GM18498 (cell line): ENCODE measurements at regions not wholly inside any gene's neighbourhood (a gene's known extent, or its start where the extent isn't known, plus 50 kb on each side); places are given as distances from the start of the nearest gene placed in this dataset.
"Not testable (repeated sequence)": the region's sequence is repeated elsewhere in the genome, so short reads cannot be mapped to it uniquely, and the experiment has no call there.

ENCODE experiments used
- ATAC-seq: cut with Tn5 transposase; IDR thresholded peaks from one replicate; pipeline ENCODE4 v1.9.1; 2021; ENCODE audit warnings: mild to moderate bottlenecking, moderate library complexity; ENCODE audit not compliant: unreplicated experiment

DNA sequence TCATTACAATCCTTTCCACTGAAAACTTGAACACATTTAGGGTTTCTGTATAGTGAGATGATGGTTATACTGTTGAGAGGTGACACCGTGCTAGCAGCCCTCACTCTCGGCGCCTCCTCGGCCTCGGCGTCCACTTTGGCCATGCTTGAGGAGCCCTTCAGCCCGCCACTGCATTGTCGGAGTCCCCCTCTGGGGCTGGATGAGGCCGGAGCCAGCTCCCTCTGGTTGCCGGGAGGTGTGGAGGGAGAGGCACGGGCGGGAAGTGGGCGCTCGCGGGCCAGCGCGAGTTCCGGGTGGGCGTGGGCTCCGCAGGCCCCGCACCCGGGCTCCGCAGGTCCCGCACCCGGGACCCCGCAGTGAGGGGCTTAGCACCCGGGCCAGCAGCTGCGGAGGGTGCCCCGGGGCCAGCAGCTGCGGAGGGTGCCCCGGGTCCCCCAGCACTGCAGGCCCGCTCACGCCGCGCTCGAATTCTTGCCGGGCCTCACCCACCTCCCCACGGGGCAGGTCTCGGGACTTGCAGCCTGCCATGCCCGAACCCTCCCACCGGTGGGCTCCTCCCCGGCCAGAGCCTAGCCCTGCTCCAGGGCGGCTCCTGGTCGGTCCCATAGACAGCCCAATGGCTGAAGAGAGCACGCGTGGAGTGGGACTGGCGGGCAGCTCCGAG, 145.9 kb upstream of the ZNF608 start:
- no peak for ATAC-seq

DNA sequence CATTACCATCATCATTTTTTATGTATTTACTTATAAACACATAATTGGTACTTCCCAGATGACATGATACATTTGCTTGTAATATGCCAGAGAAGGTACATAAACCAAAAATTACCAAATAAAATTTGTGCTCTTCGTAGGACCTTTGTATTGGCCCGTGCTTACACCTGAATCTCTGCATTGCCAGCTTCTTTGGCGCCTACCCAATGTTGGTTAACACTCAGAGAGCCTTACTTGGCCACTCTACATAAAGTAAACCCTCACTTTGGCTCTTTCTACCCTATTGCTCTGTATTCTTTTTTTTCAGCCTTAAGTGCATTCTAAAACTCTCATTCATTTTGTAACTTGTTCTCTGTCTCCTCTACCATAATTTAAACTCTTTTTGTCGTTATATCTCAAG, 148.1 kb upstream of the ZNF608 start:
- no peak for ATAC-seq

- no peak for ATAC-seq
Observed at GRCh38 chr5:124895236-124895635, 148.8 kb upstream of the ZNF608 start.

DNA sequence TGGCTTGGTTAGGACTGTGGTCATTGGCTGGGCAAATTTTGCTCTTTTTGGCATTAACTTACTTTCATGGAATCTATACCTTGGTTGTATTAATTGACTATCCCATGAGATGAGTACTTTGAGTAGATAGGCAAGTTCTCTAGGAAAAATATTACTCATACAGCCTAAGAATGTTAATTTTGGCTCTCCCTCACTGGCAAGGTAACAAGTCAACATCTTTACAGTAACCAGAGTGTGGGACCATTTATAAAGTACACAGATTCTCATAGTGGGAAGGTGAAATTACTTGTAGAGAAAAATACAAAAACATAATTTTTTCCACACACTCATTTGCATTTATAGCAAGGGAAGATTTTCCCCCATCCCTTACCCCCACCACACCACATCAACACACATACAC, 154.6 kb upstream of the ZNF608 start:
- no peak for ATAC-seq

DNA sequence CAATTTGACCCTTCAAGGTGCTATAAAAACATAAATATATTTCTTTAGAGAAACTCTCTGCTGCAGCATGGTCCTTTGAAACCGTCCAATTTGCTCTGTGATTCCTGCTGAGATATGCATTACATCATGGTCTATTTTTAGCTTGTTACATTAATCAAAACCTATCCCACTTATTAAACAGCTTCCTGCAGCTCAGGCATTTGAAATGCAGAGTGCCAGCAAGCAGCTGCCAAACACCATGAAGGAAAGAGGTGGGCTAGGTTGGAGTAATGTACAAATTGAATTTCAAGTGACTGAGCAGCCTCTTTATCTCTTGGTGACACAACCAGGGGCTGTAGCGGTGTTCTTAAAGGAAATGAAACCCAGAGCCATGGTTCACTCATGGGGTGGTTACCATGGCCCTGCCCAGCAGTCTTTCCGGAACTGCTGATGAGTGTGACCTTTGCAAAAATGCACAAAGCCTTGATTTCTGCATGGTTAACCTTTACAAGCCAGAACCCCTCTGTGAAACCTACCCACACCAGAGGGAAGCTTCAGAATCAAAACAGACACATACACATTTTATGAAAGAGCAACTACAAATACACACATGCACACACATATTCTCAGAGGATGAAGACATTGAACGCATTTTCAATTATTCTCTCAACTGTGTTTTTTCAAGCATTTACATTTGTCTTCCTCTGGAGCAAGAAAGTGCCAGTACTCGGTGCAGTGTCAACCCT, 155.8 kb upstream of the ZNF608 start:
- peak; percentile 100 for ATAC-seq

- ATAC-seq: no peak
Observed at GRCh38 chr5:124905256-124906130, 159.1 kb upstream of the ZNF608 start.

GRCh38 chr5:124906339-124907097, 160.1 kb upstream of the ZNF608 start:
- ATAC-seq: no peak

GRCh38 chr5:124907098-124907644, 160.7 kb upstream of the ZNF608 start:
- ATAC-seq: no peak

- peak; percentile 83 for ATAC-seq
Observed at GRCh38 chr5:124908581-124909451, 162.4 kb upstream of the ZNF608 start.

- no peak for ATAC-seq
Observed at GRCh38 chr5:124909734-124910133, 163.3 kb upstream of the ZNF608 start.

DNA sequence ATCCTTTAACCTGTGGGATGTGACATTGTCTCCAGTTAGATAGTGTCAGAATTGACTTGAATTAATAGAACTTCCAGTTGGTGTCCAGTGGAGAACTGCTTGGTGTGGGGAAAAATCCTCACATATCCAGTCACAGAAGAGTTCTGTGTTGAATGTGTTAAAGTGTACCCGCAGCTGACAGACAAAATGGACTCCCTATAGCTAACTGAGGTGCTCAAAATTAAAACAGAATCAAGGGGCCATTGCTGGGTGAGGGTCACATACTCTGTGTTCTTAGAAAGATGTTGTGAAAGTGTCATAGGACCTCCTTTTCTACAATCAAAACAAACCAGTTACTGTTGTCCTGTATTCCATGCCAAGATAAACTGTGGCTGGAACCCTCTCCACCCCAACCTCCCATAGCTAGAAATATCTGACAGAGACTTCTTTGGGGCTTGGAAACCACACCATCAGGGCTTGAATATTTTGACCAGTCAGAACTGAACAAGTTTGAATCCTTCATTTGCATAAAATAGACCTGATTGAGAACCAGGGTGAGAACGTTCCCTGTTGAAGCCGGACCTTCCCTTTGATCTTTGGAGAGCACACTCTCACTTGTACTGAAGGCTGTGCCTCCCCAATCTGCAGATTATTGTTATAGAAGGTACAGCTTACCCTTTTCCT, 164.0 kb upstream of the ZNF608 start:
- ATAC-seq: no peak

- no peak for ATAC-seq
Observed at GRCh38 chr5:124912638-124913328, 166.3 kb upstream of the ZNF608 start.

DNA sequence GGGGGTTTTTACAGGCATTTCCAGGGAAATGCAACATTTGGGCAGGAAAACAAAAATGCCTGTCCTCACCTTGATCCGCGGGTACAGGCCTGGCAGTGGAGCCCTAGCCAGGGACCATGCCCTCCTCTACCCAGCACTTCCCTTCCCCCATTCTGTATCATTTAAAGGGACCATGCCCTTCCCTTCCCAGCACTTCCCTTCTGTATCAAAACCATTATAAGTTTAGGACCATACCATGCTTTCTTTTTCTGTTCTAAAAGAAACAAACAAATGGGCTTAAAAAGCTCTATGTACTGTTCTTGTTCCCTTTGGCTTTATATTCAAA, 166.9 kb upstream of the ZNF608 start:
- ATAC-seq: no peak

DNA sequence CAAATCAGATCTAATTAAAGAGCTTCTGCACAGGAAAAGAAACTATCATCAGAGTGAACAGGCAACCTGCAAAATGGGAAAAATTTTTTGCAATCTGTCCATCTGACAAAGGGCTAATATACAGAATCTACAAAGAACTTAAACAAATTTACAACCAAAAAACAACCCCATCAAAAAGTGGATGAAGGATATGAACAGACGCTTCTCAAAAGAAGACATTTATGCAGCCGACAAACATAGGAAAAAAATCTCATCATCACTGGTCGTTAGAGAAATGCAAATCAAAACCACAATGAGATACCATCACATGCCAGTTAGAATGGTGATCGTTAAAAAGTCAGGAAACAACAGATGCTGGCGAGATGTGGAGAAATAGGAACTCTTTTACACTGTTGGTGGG, 169.9 kb upstream of the ZNF608 start:
- not testable (repeated sequence) for ATAC-seq

DNA sequence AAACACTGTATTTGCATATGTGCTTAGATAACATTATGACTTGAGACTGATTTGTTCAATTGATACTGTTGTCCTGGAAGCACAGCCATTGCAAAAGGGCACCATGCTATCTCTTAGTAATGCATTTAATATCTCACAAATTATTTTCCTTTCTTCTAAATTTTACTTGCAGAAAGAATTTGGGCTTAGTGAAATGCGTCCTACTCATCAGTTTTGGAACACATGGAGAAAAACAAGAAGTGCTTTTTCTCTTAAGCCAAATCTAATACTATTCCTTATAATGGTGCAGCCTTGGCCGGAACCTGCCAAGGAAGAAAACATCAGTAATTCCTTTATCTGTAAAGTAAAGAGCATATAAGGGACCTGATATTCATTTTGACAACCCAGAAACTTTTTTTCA, 172.2 kb upstream of the ZNF608 start:
- ATAC-seq: no peak

GRCh38 chr5:124919076-124919475, 172.6 kb upstream of the ZNF608 start:
- no peak for ATAC-seq

DNA sequence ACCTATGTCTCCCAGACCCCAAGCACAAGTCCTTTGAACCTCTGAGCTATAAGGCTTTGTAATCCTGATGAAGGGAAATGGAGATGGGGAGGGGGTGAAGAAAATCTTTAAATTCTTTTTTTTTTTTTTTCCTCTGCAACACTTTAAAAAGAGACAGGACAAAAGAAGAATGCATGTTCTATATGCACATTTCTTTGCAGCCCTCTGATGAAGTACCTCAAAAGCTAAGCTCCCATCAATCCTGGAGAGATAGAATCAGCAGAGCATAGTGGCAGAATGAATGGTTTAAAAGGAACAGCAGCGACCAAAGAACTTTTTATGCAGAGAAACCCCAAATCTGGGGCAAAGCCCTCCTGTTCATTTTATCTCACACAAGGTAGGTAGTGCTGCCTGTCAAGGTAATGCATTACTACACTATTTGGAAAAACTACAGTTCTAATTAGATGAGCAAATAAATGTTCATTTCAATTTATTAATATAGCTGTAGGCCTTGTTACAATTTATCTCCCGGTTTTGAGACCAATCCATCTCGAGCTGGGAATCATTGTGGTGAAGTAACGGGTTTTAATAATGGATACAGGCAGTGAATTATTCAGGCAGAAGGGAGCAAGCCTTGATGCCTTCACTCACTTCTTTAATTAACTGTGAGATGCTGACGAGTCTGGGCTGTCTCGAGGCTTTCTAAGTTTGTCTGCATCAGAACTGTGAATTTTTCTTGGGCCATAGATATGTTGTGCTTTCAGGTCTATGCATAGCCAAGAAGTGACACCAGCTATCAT, 173.5 kb upstream of the ZNF608 start:
- no peak for ATAC-seq
